HG02885 (cell line): ENCODE measurements at regions not wholly inside any gene's neighbourhood (a gene's known extent, or its start where the extent isn't known, plus 50 kb on each side); places are given as distances from the start of the nearest gene placed in this dataset.

Experiments
- ATAC-seq: cut with Tn5 transposase; IDR thresholded peaks from one replicate; pipeline ENCODE4 v1.9.1; 2021; ENCODE audit warnings: mild to moderate bottlenecking; ENCODE audit not compliant: unreplicated experiment, poor library complexity

DNA sequence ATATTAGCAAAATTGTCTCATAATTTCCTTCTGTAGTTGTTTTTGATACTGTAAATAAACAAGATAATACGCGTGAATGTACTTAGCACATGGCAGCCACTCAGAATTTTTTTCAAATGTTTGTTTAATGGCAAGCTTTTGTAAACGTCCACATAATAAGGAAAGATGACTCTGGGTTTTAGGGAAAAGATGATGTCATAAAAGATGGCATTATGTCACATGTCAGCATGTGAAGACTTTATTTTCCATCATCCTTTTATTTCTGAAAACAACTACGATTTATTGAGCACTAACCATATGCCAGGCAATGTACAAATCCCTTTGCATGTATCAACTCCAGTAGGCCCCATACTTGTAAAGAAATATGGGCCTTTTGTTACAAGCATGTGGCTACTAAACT lies 139.9 kb downstream of the C11orf91 start:
- no peak for ATAC-seq

DNA sequence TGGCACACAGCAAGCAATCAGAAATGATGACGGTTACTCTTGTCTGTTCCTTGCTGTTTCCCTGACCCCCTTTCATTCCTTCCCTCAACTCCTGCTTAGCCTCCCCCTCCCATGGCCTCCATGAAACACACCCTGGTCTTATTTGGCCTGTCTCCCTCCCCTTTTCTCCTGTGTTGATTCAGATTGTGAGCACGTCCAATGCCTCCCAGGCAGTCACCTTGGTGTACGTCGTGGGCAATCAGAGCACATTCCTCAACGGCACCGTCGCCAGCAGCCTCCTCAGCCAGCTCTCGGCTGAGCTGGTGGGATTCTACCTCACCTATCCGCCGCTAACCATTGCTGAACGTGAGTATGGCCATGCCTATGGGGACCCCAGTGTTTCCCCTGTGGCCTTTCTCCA lies 141.1 kb downstream of the C11orf91 start:
- ATAC-seq = no peak

DNA sequence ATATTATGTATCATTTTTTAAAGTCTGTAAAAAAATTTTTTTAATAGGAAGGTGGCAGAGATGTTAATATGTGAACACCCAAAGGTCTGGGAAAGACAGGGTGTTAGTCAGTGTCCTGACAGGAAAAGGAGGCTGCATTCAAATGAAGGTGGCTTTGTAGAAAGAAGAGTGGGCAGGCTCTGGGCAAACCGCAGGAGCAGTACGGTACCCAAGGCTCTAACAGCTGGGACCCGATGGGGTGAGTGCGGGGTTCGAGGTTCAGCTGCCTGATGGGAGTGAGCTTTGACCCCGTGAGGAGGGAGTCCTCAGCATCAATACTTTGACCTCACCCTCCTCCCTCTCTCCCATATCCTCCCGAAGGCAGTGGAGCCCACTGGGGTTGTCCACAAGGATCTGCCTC lies 142.5 kb downstream of the C11orf91 start:
- no peak for ATAC-seq

- no peak for ATAC-seq
Measured at GRCh38 chr11:33557201-33557600, 143.4 kb downstream of the C11orf91 start.

GRCh38 chr11:33554219-33554618 lies 146.4 kb downstream of the C11orf91 start:
- ATAC-seq = no peak

- ATAC-seq = no peak
Measured at GRCh38 chr11:33553486-33553885, 147.1 kb downstream of the C11orf91 start.

GRCh38 chr11:33552756-33553155 lies 147.9 kb downstream of the C11orf91 start:
- no peak for ATAC-seq

DNA sequence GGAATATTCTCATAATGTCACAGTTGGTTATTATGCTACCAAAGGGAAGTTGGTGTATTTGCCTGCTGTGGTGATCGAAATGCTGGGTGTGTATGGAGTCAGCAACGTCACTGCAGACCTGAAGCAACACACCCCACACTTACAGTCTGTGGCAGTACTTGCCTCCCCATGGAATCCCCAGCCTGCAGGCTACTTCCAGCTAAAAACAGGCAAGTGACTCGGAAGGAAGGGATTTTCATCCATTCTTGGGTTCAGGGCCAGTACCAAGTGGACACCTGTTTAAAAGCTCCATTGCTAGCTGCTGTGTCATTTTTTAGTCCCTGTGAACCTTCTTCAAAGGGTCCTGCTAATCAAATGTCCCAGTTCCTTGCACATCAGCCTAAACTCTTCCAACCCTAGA lies 149.6 kb downstream of the C11orf91 start:
- no peak for ATAC-seq

DNA sequence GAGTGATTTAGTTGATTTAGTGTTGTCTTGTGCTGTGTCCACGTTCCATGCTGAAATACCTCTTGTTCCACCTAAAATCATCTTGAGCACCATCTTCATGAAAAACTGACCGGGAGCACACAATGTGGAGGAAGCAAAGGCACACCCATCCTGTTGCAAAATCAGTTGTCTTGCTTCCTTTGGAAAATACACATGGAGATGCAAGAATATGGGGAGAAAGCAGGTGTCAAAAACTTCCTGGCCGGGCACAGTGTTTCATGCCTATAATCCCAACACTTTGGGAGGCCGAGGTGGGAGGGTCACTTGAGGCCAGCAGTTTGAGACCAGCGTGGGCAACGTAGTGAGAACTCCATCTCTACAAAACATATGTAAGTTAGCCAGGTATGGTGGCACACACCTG lies 151.1 kb downstream of the C11orf91 start:
- ATAC-seq = no peak

DNA sequence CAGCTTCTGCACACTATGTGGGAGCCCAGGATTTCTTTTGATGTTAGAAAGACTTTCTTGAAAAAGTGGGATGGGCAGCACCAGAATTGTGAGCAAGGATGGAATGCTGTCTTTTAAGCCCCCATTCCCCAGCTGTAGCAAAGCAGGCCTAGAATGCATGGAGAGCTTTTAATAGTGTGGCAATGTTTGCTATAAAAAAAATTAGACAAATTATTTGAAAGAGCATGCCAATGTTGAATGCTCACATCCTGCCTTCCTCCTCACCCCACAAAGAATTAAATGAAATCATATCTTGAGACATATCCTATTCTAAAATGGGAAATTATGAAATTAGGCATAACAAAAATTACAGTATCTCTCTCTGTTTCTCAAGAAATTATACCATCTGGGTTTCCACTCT lies 154.7 kb downstream of the C11orf91 start:
- no peak for ATAC-seq

DNA sequence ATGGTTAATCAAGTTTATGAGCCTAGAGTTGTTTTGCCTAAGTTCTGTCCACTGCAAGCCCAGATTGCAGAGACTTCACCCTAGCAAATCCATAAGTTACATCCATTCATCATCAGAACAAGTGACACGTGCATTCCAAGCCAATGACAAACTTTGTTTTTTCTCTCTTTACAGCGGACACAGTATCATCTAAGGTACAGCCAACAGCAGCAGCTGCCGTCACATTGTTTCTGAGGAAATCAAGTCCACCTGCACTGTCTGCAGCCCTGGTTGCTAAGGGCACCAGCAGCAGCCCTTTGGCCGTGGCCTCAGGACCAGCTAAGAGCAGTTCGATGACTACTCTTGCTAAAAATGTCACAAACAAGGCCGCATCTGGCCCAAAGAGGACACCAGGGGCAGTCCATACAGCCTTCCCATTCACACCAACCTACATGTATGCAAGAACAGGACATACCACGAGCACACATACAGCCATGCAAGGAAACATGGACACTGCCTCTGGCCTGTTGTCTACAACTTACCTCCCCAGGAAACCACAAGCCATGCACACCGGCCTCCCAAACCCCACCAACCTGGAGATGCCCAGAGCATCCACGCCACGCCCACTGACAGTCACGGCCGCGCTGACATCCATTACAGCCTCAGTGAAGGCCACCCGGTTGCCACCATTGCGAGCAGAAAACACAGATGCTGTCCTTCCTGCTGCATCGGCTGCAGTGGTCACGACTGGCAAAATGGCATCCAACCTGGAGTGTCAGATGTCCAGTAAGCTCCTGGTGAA lies 155.8 kb downstream of the C11orf91 start:
- ATAC-seq = no peak

- ATAC-seq = no peak
Measured at GRCh38 chr11:33543823-33544222, 156.8 kb downstream of the C11orf91 start.

DNA sequence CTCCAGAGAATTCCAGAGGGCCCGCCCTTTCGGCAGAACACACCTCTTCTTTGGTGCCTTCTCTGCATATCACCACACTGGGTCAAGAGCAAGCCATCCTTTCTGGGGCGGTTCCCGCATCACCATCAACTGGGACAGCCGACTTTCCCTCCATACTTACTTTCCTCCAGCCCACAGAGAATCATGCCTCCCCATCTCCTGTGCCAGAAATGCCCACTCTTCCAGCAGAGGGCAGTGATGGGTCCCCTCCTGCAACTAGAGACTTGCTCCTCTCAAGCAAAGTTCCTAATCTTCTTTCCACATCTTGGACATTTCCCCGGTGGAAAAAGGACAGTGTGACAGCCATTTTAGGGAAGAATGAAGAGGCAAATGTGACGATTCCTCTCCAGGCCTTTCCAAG lies 157.7 kb downstream of the C11orf91 start:
- ATAC-seq = peak; percentile 52

- no peak for ATAC-seq
Measured at GRCh38 chr11:33540946-33541915, 159.4 kb downstream of the C11orf91 start.

DNA sequence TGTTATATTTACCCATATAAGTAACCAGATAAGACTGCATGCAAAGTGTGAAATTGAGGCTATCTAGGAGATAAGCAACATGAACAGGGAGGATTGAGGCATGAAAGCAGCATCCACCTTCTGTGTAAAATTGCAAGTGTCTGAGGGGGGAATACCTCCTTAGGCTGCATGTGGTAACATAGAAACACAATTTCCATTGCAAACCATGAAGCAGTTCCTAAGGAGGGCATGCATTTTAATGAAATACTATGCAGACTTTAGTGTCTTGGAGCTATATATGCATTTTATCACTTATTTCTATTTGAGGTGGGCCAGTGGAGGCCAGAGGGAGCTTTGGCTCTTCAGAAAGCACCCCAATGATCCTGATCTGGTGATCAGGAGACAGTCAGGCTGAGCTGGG lies 160.2 kb downstream of the C11orf91 start:
- ATAC-seq = no peak

GRCh38 chr11:33539751-33540150 lies 160.9 kb downstream of the C11orf91 start:
- ATAC-seq = no peak

GRCh38 chr11:33538726-33539125 lies 161.9 kb downstream of the C11orf91 start:
- no peak for ATAC-seq

DNA sequence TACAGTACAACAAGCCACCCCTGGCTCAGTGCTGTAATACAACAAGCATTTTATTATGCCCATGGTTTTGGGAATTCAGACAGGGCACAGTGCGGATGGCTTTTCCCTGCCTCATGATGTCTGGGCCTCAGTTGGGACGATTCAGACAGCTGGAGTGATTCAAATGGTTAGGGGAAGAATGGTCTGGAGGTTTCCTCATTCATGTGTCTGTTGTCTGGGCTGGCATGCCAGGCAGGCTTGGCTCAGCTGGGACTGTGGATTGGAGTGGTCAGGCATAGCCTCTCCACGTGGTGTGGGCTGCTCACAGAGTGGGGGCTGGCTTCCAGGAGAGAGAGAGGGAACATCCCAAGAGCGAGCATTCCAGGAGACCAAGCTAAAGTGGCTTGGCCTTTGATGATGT lies 164.4 kb downstream of the C11orf91 start:
- ATAC-seq = no peak

DNA sequence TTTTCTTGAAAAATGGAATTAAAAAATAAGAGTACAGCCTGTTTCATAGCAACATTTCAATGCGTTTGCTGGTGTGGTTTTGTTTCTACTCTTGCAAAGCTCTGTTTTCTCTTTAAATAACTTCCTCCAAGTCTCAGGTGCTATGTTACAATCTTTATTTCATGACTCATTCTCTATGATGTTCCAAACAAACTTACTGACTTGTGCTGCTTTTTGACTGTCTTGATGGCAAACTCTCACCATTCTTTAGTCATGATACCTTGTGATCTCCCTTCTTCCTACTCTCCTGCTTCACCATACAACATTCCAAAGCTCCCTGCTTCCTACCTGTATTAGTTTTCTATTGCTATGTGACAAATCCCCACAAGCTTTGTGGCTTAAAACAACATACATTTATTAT lies 166.1 kb downstream of the C11orf91 start:
- no peak for ATAC-seq

DNA sequence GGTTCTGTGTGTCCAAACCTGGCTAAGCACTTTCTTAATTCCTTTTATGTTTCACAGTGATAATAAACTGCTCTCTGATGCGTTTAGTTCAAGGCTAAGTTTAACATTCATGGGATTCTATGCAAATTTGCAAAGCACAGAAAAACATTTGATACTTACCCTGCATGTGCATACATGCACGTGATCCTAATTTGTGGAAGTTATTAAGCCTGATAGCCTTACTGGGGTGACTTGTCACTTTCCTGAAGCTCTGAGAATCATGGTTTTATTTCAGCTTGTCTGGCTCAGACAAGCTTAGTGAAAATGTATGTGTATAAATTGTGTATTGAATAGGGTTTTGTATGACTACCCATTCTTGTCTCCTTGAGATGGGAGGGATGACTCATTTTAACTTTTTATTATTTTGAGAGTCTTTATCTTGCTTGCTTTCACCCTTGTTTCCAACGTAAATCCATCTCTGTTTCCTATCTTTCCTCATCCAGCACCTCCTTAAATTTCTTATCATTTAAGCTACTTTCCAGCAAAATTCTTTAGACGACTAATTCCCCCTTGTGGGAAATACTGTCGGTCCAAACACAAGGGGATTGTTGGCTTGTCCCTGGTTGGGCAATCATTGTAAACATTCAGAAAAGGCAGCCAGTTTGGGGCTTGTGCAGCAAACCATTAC lies 167.1 kb downstream of the C11orf91 start:
- no peak for ATAC-seq
